ENCODE measurements at regions not wholly inside any gene's neighbourhood (a gene's known extent, or its start where the extent isn't known, plus 50 kb on each side); places are given as distances from the start of the nearest gene placed in this dataset.

- no peak for TF ChIP-seq BACH2 (CRISPR knock-in tag; IDR thresholded peaks at IDR 0.05; ENCODE audit: borderline replicate concordance)
- TF ChIP-seq RARB (CRISPR knock-in tag; IDR thresholded peaks at IDR 0.05): no peak
- TF ChIP-seq, protein P1, sequence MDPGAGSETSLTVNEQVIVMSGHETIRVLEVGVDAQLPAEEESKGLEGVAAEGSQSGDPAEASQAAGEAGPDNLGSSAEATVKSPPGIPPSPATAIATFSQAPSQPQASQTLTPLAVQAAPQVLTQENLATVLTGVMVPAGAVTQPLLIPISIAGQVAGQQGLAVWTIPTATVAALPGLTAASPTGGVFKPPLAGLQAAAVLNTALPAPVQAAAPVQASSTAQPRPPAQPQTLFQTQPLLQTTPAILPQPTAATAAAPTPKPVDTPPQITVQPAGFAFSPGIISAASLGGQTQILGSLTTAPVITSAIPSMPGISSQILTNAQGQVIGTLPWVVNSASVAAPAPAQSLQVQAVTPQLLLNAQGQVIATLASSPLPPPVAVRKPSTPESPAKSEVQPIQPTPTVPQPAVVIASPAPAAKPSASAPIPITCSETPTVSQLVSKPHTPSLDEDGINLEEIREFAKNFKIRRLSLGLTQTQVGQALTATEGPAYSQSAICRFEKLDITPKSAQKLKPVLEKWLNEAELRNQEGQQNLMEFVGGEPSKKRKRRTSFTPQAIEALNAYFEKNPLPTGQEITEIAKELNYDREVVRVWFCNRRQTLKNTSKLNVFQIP (CRISPR knock-in tag; IDR thresholded peaks at IDR 0.05; ENCODE audit: borderline replicate concordance, low read depth): no peak
- no peak for TF ChIP-seq ISL1 (CRISPR knock-in tag; IDR thresholded peaks at IDR 0.05)
- no peak for TF ChIP-seq TCF4 (CRISPR knock-in tag; IDR thresholded peaks at IDR 0.05; ENCODE audit: borderline replicate concordance)
- TF ChIP-seq, protein P2, sequence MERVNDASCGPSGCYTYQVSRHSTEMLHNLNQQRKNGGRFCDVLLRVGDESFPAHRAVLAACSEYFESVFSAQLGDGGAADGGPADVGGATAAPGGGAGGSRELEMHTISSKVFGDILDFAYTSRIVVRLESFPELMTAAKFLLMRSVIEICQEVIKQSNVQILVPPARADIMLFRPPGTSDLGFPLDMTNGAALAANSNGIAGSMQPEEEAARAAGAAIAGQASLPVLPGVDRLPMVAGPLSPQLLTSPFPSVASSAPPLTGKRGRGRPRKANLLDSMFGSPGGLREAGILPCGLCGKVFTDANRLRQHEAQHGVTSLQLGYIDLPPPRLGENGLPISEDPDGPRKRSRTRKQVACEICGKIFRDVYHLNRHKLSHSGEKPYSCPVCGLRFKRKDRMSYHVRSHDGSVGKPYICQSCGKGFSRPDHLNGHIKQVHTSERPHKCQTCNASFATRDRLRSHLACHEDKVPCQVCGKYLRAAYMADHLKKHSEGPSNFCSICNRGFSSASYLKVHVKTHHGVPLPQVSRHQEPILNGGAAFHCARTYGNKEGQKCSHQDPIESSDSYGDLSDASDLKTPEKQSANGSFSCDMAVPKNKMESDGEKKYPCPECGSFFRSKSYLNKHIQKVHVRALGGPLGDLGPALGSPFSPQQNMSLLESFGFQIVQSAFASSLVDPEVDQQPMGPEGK (CRISPR knock-in tag; IDR thresholded peaks at IDR 0.05; ENCODE audit: borderline replicate concordance): no peak
- no peak for TF ChIP-seq ZC3H10 (CRISPR knock-in tag; IDR thresholded peaks at IDR 0.05)
- ATAC-seq: no peak
These were observed 596.3 kb downstream of the TAFA4 start for GRCh38 chr3:68336042-68336441.

DNA sequence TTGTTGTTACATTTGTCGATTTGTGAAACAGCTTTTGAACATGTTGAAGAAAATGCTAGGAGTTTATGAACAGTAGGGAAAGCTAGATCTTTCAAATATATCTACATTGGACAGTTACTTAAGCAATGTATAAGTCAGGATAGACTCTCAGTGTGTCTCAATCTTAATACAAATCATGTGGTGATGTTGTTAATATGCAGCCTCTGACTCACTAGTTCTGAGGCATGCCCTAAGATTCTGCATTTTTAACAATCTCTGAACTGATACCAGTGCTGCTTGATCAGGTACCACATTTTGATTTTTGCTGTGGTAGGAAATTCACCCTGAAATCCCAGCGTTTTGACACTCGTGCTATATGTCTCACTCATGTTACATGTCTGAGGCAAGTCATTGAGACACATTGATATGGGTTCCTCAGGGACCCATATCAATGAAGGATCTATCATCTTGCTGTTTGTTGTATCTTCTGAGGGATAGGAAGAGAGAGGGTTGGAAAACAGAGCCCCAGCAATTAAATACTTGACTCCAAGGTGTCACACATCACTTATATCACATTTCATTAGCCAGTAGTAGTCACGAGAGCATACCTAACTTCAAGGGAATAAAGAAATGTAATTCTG, 597.9 kb downstream of the TAFA4 start:
- ATAC-seq: no peak

More for the DNA sequence above, 597.9 kb downstream of the TAFA4 start:
- TF ChIP-seq ZNF8 (CRISPR knock-in tag; IDR thresholded peaks at IDR 0.05) (no peak), BACH2 (CRISPR knock-in tag; IDR thresholded peaks at IDR 0.05; ENCODE audit: borderline replicate concordance) (no peak), TOX (CRISPR knock-in tag; IDR thresholded peaks at IDR 0.05; ENCODE audit: borderline replicate concordance) (no peak), ZNF565 (CRISPR knock-in tag; conservative IDR thresholded peaks at IDR 0.05; ENCODE audit: low read depth) (no peak), ZFP3 (CRISPR knock-in tag; IDR thresholded peaks at IDR 0.05) (no peak), OSR1 (CRISPR knock-in tag; IDR thresholded peaks at IDR 0.05) (no peak), ZNF70 (CRISPR knock-in tag; IDR thresholded peaks at IDR 0.05) (no peak), ARNTL (CRISPR knock-in tag; IDR thresholded peaks at IDR 0.05; ENCODE audit: borderline replicate concordance, low read depth) (no peak), TSHZ2 (CRISPR knock-in tag; IDR thresholded peaks at IDR 0.05) (no peak), ZC3H10 (CRISPR knock-in tag; IDR thresholded peaks at IDR 0.05) (no peak), GLIS3 (CRISPR knock-in tag; IDR thresholded peaks at IDR 0.05) (no peak), RARB (CRISPR knock-in tag; IDR thresholded peaks at IDR 0.05) (no peak), CSDC2 (CRISPR knock-in tag; IDR thresholded peaks at IDR 0.05) (no peak), ISL1 (CRISPR knock-in tag; IDR thresholded peaks at IDR 0.05) (no peak), PPARA (CRISPR knock-in tag; IDR thresholded peaks at IDR 0.05; ENCODE audit: borderline replicate concordance) (no peak), SNAI2 (CRISPR knock-in tag; IDR thresholded peaks at IDR 0.05) (no peak)
- TF ChIP-seq, protein P3, sequence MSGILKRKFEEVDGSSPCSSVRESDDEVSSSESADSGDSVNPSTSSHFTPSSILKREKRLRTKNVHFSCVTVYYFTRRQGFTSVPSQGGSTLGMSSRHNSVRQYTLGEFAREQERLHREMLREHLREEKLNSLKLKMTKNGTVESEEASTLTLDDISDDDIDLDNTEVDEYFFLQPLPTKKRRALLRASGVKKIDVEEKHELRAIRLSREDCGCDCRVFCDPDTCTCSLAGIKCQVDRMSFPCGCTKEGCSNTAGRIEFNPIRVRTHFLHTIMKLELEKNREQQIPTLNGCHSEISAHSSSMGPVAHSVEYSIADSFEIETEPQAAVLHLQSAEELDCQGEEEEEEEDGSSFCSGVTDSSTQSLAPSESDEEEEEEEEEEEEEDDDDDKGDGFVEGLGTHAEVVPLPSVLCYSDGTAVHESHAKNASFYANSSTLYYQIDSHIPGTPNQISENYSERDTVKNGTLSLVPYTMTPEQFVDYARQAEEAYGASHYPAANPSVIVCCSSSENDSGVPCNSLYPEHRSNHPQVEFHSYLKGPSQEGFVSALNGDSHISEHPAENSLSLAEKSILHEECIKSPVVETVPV (CRISPR knock-in tag; IDR thresholded peaks at IDR 0.05): no peak
- TF ChIP-seq, protein P4, sequence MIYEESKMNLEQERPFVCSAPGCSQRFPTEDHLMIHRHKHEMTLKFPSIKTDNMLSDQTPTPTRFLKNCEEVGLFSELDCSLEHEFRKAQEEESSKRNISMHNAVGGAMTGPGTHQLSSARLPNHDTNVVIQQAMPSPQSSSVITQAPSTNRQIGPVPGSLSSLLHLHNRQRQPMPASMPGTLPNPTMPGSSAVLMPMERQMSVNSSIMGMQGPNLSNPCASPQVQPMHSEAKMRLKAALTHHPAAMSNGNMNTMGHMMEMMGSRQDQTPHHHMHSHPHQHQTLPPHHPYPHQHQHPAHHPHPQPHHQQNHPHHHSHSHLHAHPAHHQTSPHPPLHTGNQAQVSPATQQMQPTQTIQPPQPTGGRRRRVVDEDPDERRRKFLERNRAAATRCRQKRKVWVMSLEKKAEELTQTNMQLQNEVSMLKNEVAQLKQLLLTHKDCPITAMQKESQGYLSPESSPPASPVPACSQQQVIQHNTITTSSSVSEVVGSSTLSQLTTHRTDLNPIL (CRISPR knock-in tag; IDR thresholded peaks at IDR 0.05; ENCODE audit: low read depth): no peak
- TF ChIP-seq, protein P1 (CRISPR knock-in tag; IDR thresholded peaks at IDR 0.05; ENCODE audit: borderline replicate concordance, low read depth): no peak

Data from SK-N-SH treated with all-trans-retinoic acid at 6 μM for 48 hours (cell line).